ENCODE measurements at regions not wholly inside any gene's neighbourhood (a gene's known extent, or its start where the extent isn't known, plus 50 kb on each side); places are given as distances from the start of the nearest gene placed in this dataset.

GRCh38 chr10:55368467-55368866 lies 567.4 kb upstream of the PCDH15 start:
- no peak for TF ChIP-seq BACH1 (IDR thresholded peaks at IDR 0.05; ENCODE audit: low read length)
- TF ChIP-seq TCF12 (IDR thresholded peaks at IDR 0.05; ENCODE audit: low read depth, low read length): no peak
- TF ChIP-seq ATF2 (IDR thresholded peaks at IDR 0.05; ENCODE audit: low read length): no peak
- TF ChIP-seq EZH2 (IDR thresholded peaks at IDR 0.05; ENCODE audit: low read depth, low read length, severe bottlenecking): no peak
- no peak for TF ChIP-seq CTCF (IDR thresholded peaks at IDR 0.05; ENCODE audit: control extremely low read depth in 1 of 3, insufficient read depth in 1 of 3, low read depth in 1 of 3, low read length in 3 of 3)
- no peak for TF ChIP-seq SRF (IDR thresholded peaks at IDR 0.05; ENCODE audit: low read depth, low read length)
- TF ChIP-seq MAX (IDR thresholded peaks at IDR 0.05): no peak
- no peak for TF ChIP-seq MAFK (IDR thresholded peaks at IDR 0.05; ENCODE audit: low read depth, low read length)
- TF ChIP-seq CHD2 (IDR thresholded peaks at IDR 0.05; ENCODE audit: low read length): no peak
- no peak for TF ChIP-seq POLR2A (IDR thresholded peaks at IDR 0.05; ENCODE audit: control extremely low read depth in 1 of 2, low read depth in 2 of 2, low read length in 2 of 2)
- no peak for TF ChIP-seq SP2 (IDR thresholded peaks at IDR 0.05; ENCODE audit: low read length)
- no peak for TF ChIP-seq POLR2AphosphoS5 (IDR thresholded peaks at IDR 0.05; ENCODE audit: low read depth, low read length)

All from H1 (cell line).